Thyroid gland (tissue), 4 donors: ENCODE measurements at regions not wholly inside any gene's neighbourhood (a gene's known extent, or its start where the extent isn't known, plus 50 kb on each side); places are given as distances from the start of the nearest gene placed in this dataset.

Source experiments
- POLR2A ChIP-seq, 2 donors: fragments of 450-650 bp; IDR thresholded peaks; one replicate each; pipeline ENCODE4 v1.6.1; 2017; ENCODE audit warnings: antibody characterized with exemption in 2 of 2, mild to moderate bottlenecking in 2 of 2, moderate library complexity in 1 of 2
- TF ChIP-seq, protein P1 (sequence below), 6 experiments: fragments of 200-600 bp in 3 of 6; fragments of 450-650 bp in 3 of 6; sonication (generic) in 3 of 6; IDR thresholded peaks; one replicate each; pipeline ENCODE4 v1.5.1; 2016 to 2019; ENCODE audit warnings: antibody characterized with exemption in 6 of 6, mild to moderate bottlenecking in 2 of 6, inconsistent platforms in 1 of 6, moderate library complexity in 1 of 6

DNA sequence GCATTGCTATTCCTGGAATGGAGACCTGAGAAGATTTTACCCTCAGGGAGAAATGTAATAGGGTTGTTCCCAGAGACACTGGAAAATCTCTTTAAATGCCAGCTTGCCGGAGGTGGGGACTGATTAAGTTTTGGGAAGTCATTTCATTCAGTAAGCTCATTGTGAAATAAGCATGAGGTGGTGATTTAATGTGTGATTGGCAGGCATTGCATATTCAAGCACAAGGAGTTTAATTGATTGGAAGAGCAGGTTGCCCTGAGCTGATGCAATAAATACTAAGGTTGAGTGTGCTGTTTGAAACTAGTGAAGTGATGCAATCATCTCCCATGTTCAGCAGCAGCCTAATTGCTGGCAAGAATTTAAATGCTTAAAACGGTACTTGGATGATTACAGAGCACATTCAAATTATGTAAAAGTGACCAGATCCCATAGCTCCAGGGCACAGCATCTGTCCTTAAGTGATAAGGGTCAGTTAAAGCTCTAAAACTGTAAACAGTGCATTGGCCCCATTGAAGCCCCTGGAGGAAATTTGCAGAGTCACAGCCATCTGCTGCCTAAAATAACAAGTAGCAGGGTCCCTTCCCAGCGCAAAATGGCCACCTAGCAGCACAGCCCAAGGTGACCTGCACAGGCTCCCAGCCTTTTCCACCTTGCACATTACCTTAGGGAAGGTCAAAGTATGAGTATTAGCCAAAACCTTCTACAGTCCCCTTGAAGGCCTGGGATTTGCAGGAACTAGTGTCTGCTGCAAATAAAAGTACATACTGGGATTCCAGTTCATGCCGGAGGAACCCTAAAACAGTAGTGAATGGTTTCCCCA lies 92.1 kb downstream of the CCDC71L start:
- no peak for TF ChIP-seq POLR2A (IDR thresholded peaks at IDR 0.05)
- TF ChIP-seq, protein P1, sequence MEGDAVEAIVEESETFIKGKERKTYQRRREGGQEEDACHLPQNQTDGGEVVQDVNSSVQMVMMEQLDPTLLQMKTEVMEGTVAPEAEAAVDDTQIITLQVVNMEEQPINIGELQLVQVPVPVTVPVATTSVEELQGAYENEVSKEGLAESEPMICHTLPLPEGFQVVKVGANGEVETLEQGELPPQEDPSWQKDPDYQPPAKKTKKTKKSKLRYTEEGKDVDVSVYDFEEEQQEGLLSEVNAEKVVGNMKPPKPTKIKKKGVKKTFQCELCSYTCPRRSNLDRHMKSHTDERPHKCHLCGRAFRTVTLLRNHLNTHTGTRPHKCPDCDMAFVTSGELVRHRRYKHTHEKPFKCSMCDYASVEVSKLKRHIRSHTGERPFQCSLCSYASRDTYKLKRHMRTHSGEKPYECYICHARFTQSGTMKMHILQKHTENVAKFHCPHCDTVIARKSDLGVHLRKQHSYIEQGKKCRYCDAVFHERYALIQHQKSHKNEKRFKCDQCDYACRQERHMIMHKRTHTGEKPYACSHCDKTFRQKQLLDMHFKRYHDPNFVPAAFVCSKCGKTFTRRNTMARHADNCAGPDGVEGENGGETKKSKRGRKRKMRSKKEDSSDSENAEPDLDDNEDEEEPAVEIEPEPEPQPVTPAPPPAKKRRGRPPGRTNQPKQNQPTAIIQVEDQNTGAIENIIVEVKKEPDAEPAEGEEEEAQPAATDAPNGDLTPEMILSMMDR (IDR thresholded peaks at IDR 0.05) = no peak
